Activated CD8-positive, alpha-beta memory T cell treated with anti-CD3 and anti-CD28 coated beads, Interleukin-2, amount 50 U/mL, for 48 hours (primary cell): ENCODE measurements at regions not wholly inside any gene's neighbourhood (a gene's known extent, or its start where the extent isn't known, plus 50 kb on each side); places are given as distances from the start of the nearest gene placed in this dataset.
A peak's percentile ranks its signal among the peaks of the same experiment; 100 is the strongest.
"Not testable (repeated sequence)": the region's sequence is repeated elsewhere in the genome, so short reads cannot be mapped to it uniquely, and the experiment has no call there.

Experiments used
- DNase-seq: peaks from one replicate; pipeline ENCODE4 v3.0.0-alpha.2; 2020

DNA sequence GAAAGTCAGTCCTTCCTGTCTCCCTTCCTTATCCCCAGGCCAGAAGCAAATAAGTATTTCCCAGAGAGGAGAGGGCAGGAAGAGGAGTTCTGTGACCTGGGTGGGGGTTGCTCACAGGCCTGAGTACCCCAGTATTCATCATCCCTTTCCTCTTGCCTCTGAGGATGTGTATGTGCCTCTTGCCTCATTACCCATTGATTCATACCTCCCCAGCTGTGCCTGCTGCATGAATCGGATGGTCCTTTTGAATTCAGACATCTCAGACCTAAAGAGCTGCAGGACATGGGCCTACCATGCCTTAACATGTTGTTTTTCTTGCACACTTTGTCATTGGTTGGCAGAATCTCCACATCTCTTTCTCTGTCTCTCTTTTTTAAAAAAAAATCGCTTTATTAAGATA lies 112.8 kb upstream of the SHB start:
- DNase-seq: no peak

GRCh38 chr9:38181232-38181631 lies 112.2 kb upstream of the SHB start:
- DNase-seq: no peak

- DNase-seq: no peak
Observed at GRCh38 chr9:38180656-38181055, 111.6 kb upstream of the SHB start.

- no peak for DNase-seq
Observed at GRCh38 chr9:38179965-38180364, 110.9 kb upstream of the SHB start.

DNA sequence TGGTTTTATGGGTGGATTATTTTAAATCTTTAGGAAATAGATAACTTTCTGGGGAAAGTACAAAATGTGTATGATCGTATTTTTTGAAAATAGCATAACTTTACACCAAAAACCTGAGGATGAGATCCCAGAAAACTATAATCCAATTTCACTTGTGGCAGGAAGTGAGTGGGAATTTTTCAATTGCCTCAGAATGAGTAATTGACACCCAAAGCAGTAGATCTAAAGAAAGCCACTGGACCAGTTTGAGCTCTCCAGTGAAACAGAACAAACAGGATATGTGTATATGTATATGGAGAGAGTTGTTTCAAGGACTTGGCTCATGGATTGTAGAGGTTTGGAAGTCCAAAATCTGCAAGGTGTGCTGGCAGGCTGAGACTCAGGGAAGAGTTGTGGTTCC lies 109.2 kb upstream of the SHB start:
- no peak for DNase-seq

- no peak for DNase-seq
Observed at GRCh38 chr9:38177680-38178079, 108.7 kb upstream of the SHB start.

GRCh38 chr9:38176251-38176650 lies 107.2 kb upstream of the SHB start:
- DNase-seq: no peak

DNA sequence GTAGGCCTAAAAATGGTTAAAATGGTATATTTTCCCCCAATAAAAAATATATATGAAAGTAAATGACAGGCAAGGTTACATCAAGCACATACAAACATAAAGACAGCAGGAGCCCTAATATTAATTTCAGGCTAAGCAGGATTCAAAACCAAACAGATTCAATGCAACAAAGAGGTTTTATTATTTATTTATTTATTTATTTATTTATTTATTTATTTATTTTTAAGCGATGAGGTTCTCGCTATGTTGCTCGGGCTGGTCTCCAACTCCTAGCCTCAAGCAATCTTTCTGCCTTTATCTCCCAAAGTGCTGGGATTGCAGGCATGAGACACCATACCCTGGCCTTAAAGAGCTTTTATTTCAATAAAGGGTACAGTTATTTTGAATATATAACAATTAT lies 106.4 kb upstream of the SHB start:
- DNase-seq: no peak

DNA sequence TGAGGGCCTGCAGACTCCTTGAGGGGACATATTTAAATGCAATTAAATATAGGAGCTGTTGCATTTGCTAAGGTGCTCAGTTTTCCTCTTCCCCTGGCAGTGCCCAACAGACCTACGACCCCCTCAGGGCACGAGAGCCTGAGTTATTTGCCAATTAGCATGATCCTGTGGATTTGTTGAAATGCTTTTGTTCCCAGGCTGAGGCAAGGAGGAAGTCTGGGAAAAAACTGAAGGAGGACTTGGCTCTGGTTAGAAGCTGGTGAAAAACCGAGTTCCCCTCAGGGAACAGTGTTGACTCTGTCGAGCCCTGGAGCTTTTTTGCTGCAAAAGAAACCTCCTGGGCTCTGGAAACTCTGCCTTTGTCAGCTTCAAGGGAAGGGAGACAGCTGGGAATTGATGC lies 103.6 kb upstream of the SHB start:
- DNase-seq: no peak

- no peak for DNase-seq
Observed at GRCh38 chr9:38171926-38172325, 102.9 kb upstream of the SHB start.

- no peak for DNase-seq
Observed at GRCh38 chr9:38171538-38171884, 102.5 kb upstream of the SHB start.

DNA sequence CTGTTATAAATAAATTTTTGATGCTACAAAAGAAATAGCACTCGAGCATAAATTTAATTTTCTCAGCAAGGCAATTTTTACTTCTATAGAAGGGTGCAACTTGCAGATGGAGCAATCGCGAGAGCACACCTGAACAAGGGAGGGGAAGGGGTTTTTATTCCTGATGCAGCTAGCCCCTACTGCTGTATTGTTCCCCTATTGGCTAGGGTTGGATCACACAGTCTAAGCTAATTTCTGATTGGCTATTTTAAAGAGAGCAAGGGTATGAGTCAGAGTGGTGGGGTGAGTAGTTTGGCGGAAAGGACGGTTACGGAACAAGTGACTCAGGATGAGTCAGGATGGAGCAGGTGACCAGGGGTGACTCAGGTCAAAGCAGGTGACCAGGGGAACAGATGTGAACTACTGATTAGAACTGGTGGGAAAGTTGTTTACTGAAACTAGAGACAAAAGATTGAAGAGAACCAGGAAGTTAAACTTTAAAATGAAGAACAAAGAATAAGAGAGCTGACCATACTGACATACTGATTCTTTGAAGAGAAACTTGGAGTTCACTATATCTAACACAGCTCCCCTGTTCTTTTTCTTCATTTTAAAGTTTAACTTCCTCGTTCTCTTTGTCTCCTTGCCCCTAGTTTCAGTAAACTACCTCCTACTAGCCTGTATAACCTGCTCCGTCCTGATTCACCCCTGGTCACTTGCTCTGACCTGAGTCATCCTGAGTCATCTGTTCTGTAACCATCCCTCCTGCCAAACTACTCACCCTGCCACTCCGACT lies 101.9 kb upstream of the SHB start:
- DNase-seq: not testable (repeated sequence)

DNA sequence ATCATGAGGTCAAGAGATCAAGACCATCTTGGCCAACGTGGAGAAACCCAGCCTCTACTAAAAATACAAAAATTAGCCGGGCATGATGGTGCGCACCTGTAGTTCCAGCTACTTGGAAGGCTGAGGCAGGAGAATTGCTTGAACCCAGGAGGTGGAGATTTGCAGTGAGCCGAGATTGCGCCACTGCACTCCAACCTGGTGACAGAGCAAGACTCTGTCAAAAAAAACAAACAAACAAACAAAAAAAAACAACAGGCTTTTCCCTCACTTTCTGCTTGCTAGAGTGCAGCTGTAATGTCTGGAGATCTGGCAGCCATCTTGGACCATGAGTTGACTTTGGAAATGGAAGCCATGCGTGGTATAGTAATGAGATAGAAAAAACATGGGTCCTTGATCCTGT lies 101.1 kb upstream of the SHB start:
- DNase-seq: not testable (repeated sequence)

DNA sequence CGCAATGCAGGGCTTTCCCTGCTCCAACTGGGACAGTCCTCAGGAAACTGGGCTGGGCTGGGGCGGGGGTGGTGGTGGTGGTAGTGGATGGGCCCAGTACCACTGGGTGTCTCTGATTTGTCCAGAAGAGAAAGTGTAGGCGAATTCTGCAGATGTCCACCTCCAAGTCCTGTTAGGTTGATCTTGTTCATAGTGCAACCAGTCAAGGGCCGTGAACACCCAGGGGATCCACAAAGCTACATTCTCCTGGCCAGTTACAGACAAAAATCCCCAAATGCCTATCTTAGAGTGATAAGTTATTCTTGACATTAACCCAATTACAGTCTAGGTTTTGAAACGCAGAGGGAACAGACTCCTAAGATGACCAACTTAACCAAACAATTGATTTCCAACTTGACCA lies 97.5 kb upstream of the SHB start:
- no peak for DNase-seq

- no peak for DNase-seq
Observed at GRCh38 chr9:38164659-38165221, 95.7 kb upstream of the SHB start.

- no peak for DNase-seq
Observed at GRCh38 chr9:38163518-38163917, 94.5 kb upstream of the SHB start.

- no peak for DNase-seq
Observed at GRCh38 chr9:38162332-38163211, 93.5 kb upstream of the SHB start.

DNA sequence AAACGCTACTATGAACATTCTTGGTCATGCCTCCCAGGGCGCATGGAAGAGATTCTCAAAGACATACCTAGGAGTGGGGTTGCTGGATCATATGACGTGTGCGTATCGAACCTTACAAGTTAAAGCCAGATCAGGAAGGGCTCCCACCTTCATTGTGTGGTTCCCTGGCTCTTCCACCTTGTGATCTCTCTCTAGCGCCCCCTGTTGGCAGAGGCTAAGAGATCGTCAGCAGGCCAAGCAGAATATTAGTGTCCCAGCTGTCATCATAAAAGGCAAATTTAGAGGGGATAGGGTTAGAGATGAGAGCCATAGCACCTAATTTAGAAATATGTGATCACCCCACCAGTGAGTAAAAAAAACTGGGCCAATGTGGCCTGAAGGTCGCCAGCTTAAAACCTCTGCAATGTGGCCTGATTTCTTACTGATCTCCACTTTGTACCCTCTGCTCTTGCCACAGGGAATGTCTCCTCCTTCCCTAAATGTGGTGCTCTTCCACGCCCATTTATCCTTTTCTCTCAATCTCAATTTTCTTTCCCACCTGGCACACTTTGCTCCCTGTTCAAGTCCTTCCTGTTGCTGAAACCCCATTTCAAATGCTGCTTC lies 91.7 kb upstream of the SHB start:
- DNase-seq: peak; percentile 90

DNA sequence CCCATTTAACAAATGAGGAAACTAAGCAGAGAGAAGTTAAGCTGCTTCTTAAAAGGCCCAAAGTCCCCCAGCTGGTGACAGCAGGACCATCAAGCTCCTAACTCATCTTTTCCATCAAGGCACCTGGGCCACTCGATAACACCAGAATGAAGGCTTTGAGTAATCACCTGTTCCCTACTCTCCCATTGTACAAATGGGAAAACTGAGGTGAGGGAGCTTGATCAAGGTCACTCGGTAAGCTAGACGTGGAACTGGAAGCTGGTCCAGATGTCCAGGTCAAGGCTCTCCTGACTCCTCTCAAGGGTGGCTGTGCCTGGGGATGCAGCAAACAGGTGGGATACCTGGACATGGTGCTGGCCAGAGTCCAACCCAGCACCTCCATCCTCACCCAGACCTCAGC lies 90.6 kb upstream of the SHB start:
- DNase-seq: no peak

DNA sequence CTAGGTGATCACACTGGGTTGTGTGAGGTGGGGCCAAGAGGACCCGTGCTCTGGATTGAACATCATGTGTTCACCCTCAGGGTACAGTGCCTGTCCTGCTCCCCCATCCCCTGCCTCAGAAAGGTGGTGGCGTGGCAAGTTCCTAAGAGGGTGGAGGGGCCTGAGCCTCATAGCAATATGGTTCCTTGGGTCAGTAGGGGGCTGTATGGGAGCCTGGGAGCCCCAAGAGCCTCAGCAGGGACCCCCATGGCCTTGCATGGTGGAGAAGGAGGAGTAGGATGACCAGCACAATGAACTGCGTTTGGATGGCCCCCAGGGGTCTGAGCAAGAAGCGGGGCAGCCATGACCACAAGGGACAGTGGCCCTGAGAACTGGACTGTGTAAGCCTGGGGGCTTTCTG lies 89.6 kb upstream of the SHB start:
- DNase-seq: no peak

GRCh38 chr9:38157711-38158110 lies 88.7 kb upstream of the SHB start:
- no peak for DNase-seq

GRCh38 chr9:38154501-38155421 lies 85.7 kb upstream of the SHB start:
- no peak for DNase-seq

- DNase-seq: no peak
Observed at GRCh38 chr9:38153910-38154291, 84.9 kb upstream of the SHB start.
